Trophoblast cell (in vitro differentiated cells and primary cell): ENCODE measurements at regions not wholly inside any gene's neighbourhood (a gene's known extent, or its start where the extent isn't known, plus 50 kb on each side); places are given as distances from the start of the nearest gene placed in this dataset.

ENCODE experiments used
- DNase-seq, 2 donors: peaks; one replicate each; pipeline ENCODE4 v3.0.0-alpha.2; 2016
- H2AFZ ChIP-seq: 2 replicates; pipeline ENCODE4 v1.6.1; 2013; ENCODE audit warnings: low read length, moderate library complexity, mild to moderate bottlenecking; ENCODE audit not compliant: insufficient read depth, poor library complexity
- H2AK5ac ChIP-seq: 2 replicates; pipeline ENCODE4 v1.6.1; 2013; ENCODE audit warnings: mild to moderate bottlenecking, low read length
- H2BK120ac ChIP-seq: 2 replicates; pipeline ENCODE4 v1.6.1; 2013; ENCODE audit warnings: low read length, mild to moderate bottlenecking, moderate library complexity; ENCODE audit not compliant: insufficient read depth, poor library complexity
- H2BK12ac ChIP-seq: 2 replicates; pipeline ENCODE4 v1.6.1; 2013; ENCODE audit warnings: mild to moderate bottlenecking, low read length, moderate library complexity
- H2BK5ac ChIP-seq: 2 replicates; pipeline ENCODE4 v1.6.1; 2013; ENCODE audit warnings: low read length, low read depth, moderate library complexity, mild to moderate bottlenecking; ENCODE audit not compliant: poor library complexity
- H3K14ac ChIP-seq: 2 replicates; pipeline ENCODE4 v1.6.1; 2013; ENCODE audit warnings: mild to moderate bottlenecking, low read length
- H3K18ac ChIP-seq: 2 replicates; pipeline ENCODE4 v1.6.1; 2013; ENCODE audit warnings: mild to moderate bottlenecking, low read length
- H3K23ac ChIP-seq: 2 replicates; pipeline ENCODE4 v1.6.1; 2013; ENCODE audit warnings: low read length
- H3K27ac ChIP-seq: 2 replicates; pipeline ENCODE4 v1.5.1; 2013; ENCODE audit warnings: low read depth, mild to moderate bottlenecking, inconsistent platforms, low read length, moderate library complexity
- H3K27me3 ChIP-seq: 2 replicates; pipeline ENCODE4 v1.6.1; 2013; ENCODE audit warnings: inconsistent platforms, mild to moderate bottlenecking, low read length, moderate library complexity; ENCODE audit not compliant: insufficient read depth
- H3K36me3 ChIP-seq, 2 experiments: 1 replicate in 1 of 2; 2 replicates in 1 of 2; pipeline ENCODE4 v1.6.1; 2013; ENCODE audit warnings: low read length in 2 of 2, mild to moderate bottlenecking in 2 of 2, moderate library complexity in 1 of 2; ENCODE audit not compliant: insufficient read depth in 2 of 2, control insufficient read depth in 1 of 2
- H3K4ac ChIP-seq: 2 replicates; pipeline ENCODE4 v1.6.1; 2013; ENCODE audit warnings: low read depth, mild to moderate bottlenecking, low read length, moderate library complexity
- H3K4me1 ChIP-seq, 2 experiments: 1 replicate in 1 of 2; 2 replicates in 1 of 2; pipeline ENCODE4 v1.6.1; 2013; ENCODE audit warnings: low read length in 2 of 2, mild to moderate bottlenecking in 2 of 2, moderate library complexity in 1 of 2; ENCODE audit not compliant: insufficient read depth in 2 of 2, control insufficient read depth in 1 of 2
- H3K4me2 ChIP-seq: 2 replicates; pipeline ENCODE4 v1.6.1; 2013; ENCODE audit warnings: inconsistent platforms, mild to moderate bottlenecking, low read length, moderate library complexity
- H3K4me3 ChIP-seq: 2 replicates; pipeline ENCODE4 v1.5.1; 2013; ENCODE audit warnings: mild to moderate bottlenecking, low read depth, low read length, inconsistent platforms
- H3K79me1 ChIP-seq: one replicate; pipeline ENCODE4 v1.6.1; 2013; ENCODE audit warnings: low read length
- H3K79me2 ChIP-seq: 2 replicates; pipeline ENCODE4 v1.6.1; 2013; ENCODE audit warnings: low read length, mild to moderate bottlenecking; ENCODE audit not compliant: control insufficient read depth, insufficient read depth, poor library complexity
- H3K9ac ChIP-seq: 2 replicates; pipeline ENCODE4 v1.6.1; 2013; ENCODE audit warnings: mild to moderate bottlenecking, low read length
- H3K9me3 ChIP-seq: 2 replicates; pipeline ENCODE4 v1.6.1; 2013; ENCODE audit warnings: low read depth, mild to moderate bottlenecking, control low read depth, inconsistent platforms, low read length; ENCODE audit not compliant: insufficient read depth
- H4K12ac ChIP-seq: 2 replicates; pipeline ENCODE4 v1.6.1; 2013; ENCODE audit warnings: low read depth, mild to moderate bottlenecking, low read length, moderate library complexity
- H4K8ac ChIP-seq: 2 replicates; pipeline ENCODE4 v1.6.1; 2013; ENCODE audit warnings: low read depth, mild to moderate bottlenecking, low read length, moderate library complexity
- H4K91ac ChIP-seq: one replicate; pipeline ENCODE4 v1.6.1; 2013; ENCODE audit warnings: low read depth, mild to moderate bottlenecking, low read length, moderate library complexity
- WGBS: extraction: QIAGEN DNeasy Blood & Tissue Kit; methylation state at CpG from one replicate; pipeline ENCODE4 v1.1.7; 2013; ENCODE audit warnings: missing lambda C conversion rate; ENCODE audit not compliant: insufficient read length, insufficient coverage; ENCODE audit errors: extremely low coverage; 5-methylcytosine and 5-hydroxymethylcytosine counted together

GRCh38 chr7:109226699-109227098 is 657.0 kb downstream of the DNAJB9 start:
- H4K12ac ChIP-seq = no peak overlapping the region

DNA sequence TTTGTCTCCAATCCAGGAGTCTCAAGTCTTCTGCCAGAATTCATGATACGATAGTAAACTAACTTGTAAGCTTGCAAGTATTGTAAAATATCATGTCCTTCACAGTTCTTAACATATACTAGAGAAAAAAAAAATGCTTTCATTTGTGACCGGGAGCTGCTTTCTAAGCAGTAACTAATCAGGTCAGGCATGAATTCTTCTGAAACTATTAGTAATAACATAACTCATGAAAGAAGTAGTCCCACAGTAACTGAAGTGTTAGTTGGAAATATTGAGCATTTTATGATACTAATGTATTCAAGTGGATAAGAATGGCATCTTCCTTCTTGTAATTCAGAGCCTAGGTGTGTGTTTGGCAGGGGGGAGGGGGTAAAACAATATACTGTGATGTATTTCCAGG is 665.6 kb downstream of the DNAJB9 start:
- no peak overlapping the region for H3K14ac ChIP-seq
- no peak overlapping the region for H3K23ac ChIP-seq
- no peak overlapping the region for H3K4me2 ChIP-seq
- no peak overlapping the region for H2AFZ ChIP-seq
- H3K9ac ChIP-seq = no peak overlapping the region
- H3K4me1 ChIP-seq = no peaks in the 10 kb centered on the region
- H3K27me3 ChIP-seq = no peaks in the 10 kb centered on the region
- no peak for DNase-seq
- WGBS = no CpG with 5 or more reads among the region's 2 CpGs
- H3K18ac ChIP-seq = no peak overlapping the region
- no peak overlapping the region for H2BK12ac ChIP-seq
- no peaks in the 10 kb centered on the region for H3K9me3 ChIP-seq
- H4K91ac ChIP-seq = no peak overlapping the region
- no peak overlapping the region for H4K12ac ChIP-seq
- H2AK5ac ChIP-seq = no peak overlapping the region
- H2BK5ac ChIP-seq = no peak overlapping the region
- H2BK120ac ChIP-seq = no peak overlapping the region
- no peak overlapping the region for H3K4me3 ChIP-seq
- H4K8ac ChIP-seq = no peak overlapping the region
- no peak overlapping the region for H3K27ac ChIP-seq
- no peaks in the 10 kb centered on the region for H3K36me3 ChIP-seq
- no peaks in the 10 kb centered on the region for H3K79me1 ChIP-seq
- H3K4ac ChIP-seq = no peak overlapping the region
- no peaks in the 10 kb centered on the region for H3K79me2 ChIP-seq

More at GRCh38 chr7:109226699-109227098, 657.0 kb downstream of the DNAJB9 start:
- DNase-seq = no peak
- H3K4me1 ChIP-seq = no peaks in the 10 kb centered on the region
- H2AK5ac ChIP-seq = no peak overlapping the region
- no peak overlapping the region for H4K8ac ChIP-seq
- H3K27me3 ChIP-seq = no peaks in the 10 kb centered on the region
- H3K18ac ChIP-seq = no peak overlapping the region
- H2BK12ac ChIP-seq = no peak overlapping the region
- no peak overlapping the region for H3K23ac ChIP-seq
- H3K27ac ChIP-seq = no peak overlapping the region
- no peak overlapping the region for H3K4me3 ChIP-seq
- no peaks in the 10 kb centered on the region for H3K79me2 ChIP-seq
- H2BK120ac ChIP-seq = no peak overlapping the region
- H3K9me3 ChIP-seq = no peaks in the 10 kb centered on the region
- H3K79me1 ChIP-seq = no peaks in the 10 kb centered on the region
- H2AFZ ChIP-seq = no peak overlapping the region
- WGBS = no CpG with 5 or more reads among the region's 1 CpG
- no peak overlapping the region for H2BK5ac ChIP-seq
- no peak overlapping the region for H3K9ac ChIP-seq
- no peak overlapping the region for H3K14ac ChIP-seq
- no peak overlapping the region for H4K91ac ChIP-seq
- no peak overlapping the region for H3K4me2 ChIP-seq
- no peaks in the 10 kb centered on the region for H3K36me3 ChIP-seq
- no peak overlapping the region for H3K4ac ChIP-seq

DNA sequence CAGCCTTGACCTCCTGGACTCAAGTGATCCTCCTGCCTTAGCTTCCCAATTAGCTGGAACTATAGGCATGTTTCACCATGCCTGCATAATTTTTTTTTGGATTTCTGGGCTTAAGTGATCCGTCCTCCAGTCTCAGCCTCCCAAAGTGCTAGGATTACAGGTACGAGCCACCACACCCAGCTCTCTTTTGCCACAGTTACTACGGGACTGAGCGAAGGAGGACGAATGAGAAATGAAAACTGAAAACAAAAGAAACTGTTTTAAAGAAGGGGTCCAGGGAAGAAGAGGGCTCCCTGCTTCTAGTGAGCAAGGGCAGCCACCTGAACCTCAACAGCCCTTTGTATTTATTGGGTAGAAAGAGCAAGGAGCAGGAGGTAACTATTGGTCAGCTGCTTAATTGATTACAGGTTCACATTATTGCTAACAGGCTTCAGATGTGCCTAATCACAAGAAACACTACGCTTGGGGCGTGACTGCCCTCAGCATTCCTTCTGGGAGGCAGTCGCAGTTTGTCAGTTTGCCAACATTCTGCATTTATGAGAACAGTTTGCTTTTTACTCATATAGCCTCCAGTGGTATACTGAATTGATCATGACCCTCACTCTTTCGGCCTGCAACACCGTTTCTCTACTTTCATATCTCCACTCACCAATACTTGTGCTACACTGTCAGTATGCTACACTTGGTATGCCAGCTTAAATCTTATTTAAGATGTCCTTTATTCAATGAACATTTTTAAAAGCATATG is 676.8 kb downstream of the DNAJB9 start:
- H3K18ac ChIP-seq = no peak overlapping the region
- no peak overlapping the region for H3K14ac ChIP-seq
- no CpG with 5 or more reads among the region's 10 CpGs for WGBS
- H2AK5ac ChIP-seq = no peak overlapping the region
- no peak overlapping the region for H4K91ac ChIP-seq
- no peaks in the 10 kb centered on the region for H3K4me1 ChIP-seq
- no peak overlapping the region for H4K8ac ChIP-seq
- H2AFZ ChIP-seq = no peak overlapping the region
- no peak overlapping the region for H3K4me3 ChIP-seq
- no peak overlapping the region for H2BK5ac ChIP-seq
- no peak overlapping the region for H2BK120ac ChIP-seq
- no peak overlapping the region for H3K4me2 ChIP-seq
- H3K36me3 ChIP-seq = no peaks in the 10 kb centered on the region
- no peak overlapping the region for H3K23ac ChIP-seq
- no peak overlapping the region for H3K27ac ChIP-seq
- H3K27me3 ChIP-seq = no peaks in the 10 kb centered on the region
- DNase-seq = peak; percentile 47 to 64
- H3K9ac ChIP-seq = no peak overlapping the region
- H3K79me1 ChIP-seq = no peaks in the 10 kb centered on the region
- no peak overlapping the region for H3K4ac ChIP-seq
- no peaks in the 10 kb centered on the region for H3K79me2 ChIP-seq
- H2BK12ac ChIP-seq = no peak overlapping the region
- H4K12ac ChIP-seq = no peak overlapping the region
- H3K9me3 ChIP-seq = no peaks in the 10 kb centered on the region

DNA sequence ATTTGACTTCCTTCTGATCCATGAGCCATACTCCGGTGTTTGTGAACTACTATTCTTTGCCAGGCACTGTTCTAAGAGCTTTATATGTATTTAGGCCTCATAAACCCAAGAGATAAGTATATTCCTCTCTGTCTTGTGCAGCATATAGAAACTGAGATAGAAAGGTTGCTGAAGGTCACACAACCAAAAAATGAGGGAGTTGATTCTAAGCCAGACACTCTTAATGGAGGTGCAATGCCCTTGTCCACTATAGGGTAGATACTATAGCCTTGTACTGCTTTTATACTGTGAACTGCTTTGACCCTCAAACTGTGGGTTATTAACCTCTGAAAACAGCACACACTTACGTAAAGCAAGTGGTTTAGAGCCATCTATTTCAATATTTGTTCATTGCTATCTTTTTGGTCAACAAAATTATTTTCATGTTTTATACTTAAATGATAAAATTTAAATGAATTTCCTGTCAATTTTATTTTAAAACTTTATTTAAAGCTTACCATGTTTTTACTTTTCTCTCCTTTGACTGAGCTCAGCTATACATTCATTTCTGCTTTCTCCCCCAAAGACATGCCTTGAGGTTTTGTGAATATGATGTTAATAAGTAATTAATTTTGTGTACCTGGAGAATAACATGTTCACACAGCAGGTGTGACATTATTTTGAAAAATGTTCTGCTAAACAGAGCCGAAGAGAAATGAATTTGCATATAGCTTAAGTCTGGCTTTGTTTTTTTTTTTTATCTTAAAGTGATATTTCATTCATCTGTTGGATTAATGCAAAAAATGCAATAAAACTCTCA is 687.3 kb downstream of the DNAJB9 start:
- WGBS = no CpG with 5 or more reads among the region's 3 CpGs

More for the DNA sequence above, 687.3 kb downstream of the DNAJB9 start:
- H3K27me3 ChIP-seq = no peaks in the 10 kb centered on the region
- no peak overlapping the region for H3K14ac ChIP-seq
- H2BK12ac ChIP-seq = no peak overlapping the region
- no peaks in the 10 kb centered on the region for H3K4me1 ChIP-seq
- no peaks in the 10 kb centered on the region for H3K79me2 ChIP-seq
- H3K79me1 ChIP-seq = no peaks in the 10 kb centered on the region
- H2AK5ac ChIP-seq = no peak overlapping the region
- H3K9ac ChIP-seq = no peak overlapping the region
- no peak overlapping the region for H4K12ac ChIP-seq
- H2BK120ac ChIP-seq = no peak overlapping the region
- H2AFZ ChIP-seq = no peak overlapping the region
- no peak overlapping the region for H3K23ac ChIP-seq
- no peaks in the 10 kb centered on the region for H3K9me3 ChIP-seq
- H4K8ac ChIP-seq = no peak overlapping the region
- H3K36me3 ChIP-seq = no peaks in the 10 kb centered on the region
- no peak overlapping the region for H2BK5ac ChIP-seq
- no peak for DNase-seq
- H4K91ac ChIP-seq = no peak overlapping the region
- H3K4me3 ChIP-seq = no peak overlapping the region
- H3K4me2 ChIP-seq = no peak overlapping the region
- H3K27ac ChIP-seq = no peak overlapping the region
- H3K18ac ChIP-seq = no peak overlapping the region
- no peak overlapping the region for H3K4ac ChIP-seq
